Spleen (tissue), 11 donors: ENCODE measurements at regions not wholly inside any gene's neighbourhood (a gene's known extent, or its start where the extent isn't known, plus 50 kb on each side); places are given as distances from the start of the nearest gene placed in this dataset.

Experiments used
- DNase-seq: peaks from one replicate; pipeline ENCODE4 v3.0.0-alpha.2; 2020
- H3K27ac ChIP-seq, 8 donors: fragments of 200-600 bp; sonication (generic) in 7 of 8; 1 replicate in 4 of 8; 2 replicates in 4 of 8; pipeline versions ENCODE4 v1.5.0 to v1.8.0; 2016 to 2021; ENCODE audit warnings: inconsistent platforms in 4 of 8, mild to moderate bottlenecking in 4 of 8, moderate library complexity in 1 of 8
- H3K27me3 ChIP-seq, 7 donors: fragments of 200-600 bp; sonication (generic) in 6 of 7; replicated peaks in 1 of 7; 1 replicate in 4 of 7; 2 replicates in 3 of 7; pipeline versions ENCODE4 v1.5.0 to v1.8.0; 2016 to 2021; ENCODE audit warnings: inconsistent platforms in 3 of 7, mild to moderate bottlenecking in 1 of 7
- H3K36me3 ChIP-seq, 6 donors: fragments of 200-600 bp; sonication (generic) in 5 of 6; 1 replicate in 4 of 6; 2 replicates in 2 of 6; pipeline versions ENCODE4 v1.5.0 to v1.8.0; 2016 to 2021; ENCODE audit warnings: inconsistent platforms in 2 of 6
- H3K4me1 ChIP-seq, 6 donors: fragments of 200-600 bp; sonication (generic) in 5 of 6; 1 replicate in 3 of 6; 2 replicates in 3 of 6; pipeline versions ENCODE4 v1.5.0 to v1.8.0; 2016 to 2021; ENCODE audit warnings: inconsistent platforms in 3 of 6
- H3K4me3 ChIP-seq, 8 donors: fragments of 200-600 bp; sonication (generic) in 7 of 8; 1 replicate in 4 of 8; 2 replicates in 4 of 8; pipeline versions ENCODE4 v1.5.0 to v1.8.0; 2016 to 2021; ENCODE audit warnings: inconsistent platforms in 4 of 8, mild to moderate bottlenecking in 4 of 8, moderate library complexity in 2 of 8
- H3K9me3 ChIP-seq, 8 donors: fragments of 200-600 bp; sonication (generic) in 7 of 8; 1 replicate in 4 of 8; 2 replicates in 4 of 8; pipeline versions ENCODE4 v1.5.0 to v1.8.0; 2016 to 2021; ENCODE audit warnings: inconsistent platforms in 4 of 8
- CTCF ChIP-seq, 11 experiments: fragments of 200-600 bp in 7 of 11; fragments of 450-650 bp in 4 of 11; sonication (generic) in 4 of 11; IDR thresholded peaks in 8 of 11; conservative IDR thresholded peaks in 3 of 11; 1 replicate in 7 of 11; 2 replicates in 4 of 11; pipeline versions ENCODE4 v1.4.0 to v1.8.0; 2016 to 2021; ENCODE audit warnings: antibody characterized with exemption in 11 of 11, inconsistent platforms in 4 of 11, mild to moderate bottlenecking in 1 of 11
- POLR2A ChIP-seq, 3 donors: fragments of 450-650 bp; IDR thresholded peaks; one replicate each; pipeline ENCODE4 v1.5.1; 2017; ENCODE audit warnings: antibody characterized with exemption in 3 of 3, mild to moderate bottlenecking in 1 of 3
- POLR2AphosphoS5 ChIP-seq, 3 donors: sonication (generic); formaldehyde crosslinking; IDR thresholded peaks; one replicate each; pipeline ENCODE4 v1.5.1; 2017; ENCODE audit warnings: antibody characterized with exemption in 3 of 3
- WGBS, 5 donors: extraction: QIAGEN DNeasy Blood & Tissue Kit in 3 of 5; methylation state at CpG; one replicate each; pipeline versions ENCODE4 v1.1.5 to v1.1.7; 2013 to 2018; 5-methylcytosine and 5-hydroxymethylcytosine counted together
- intact Hi-C: fragments of 100-400 bp; cut with DNase I; formaldehyde crosslinking; loops from one replicate; pipeline ENCODE4 v1.15.0; 2023; ENCODE audit warnings: low total_unique reads
- donor health status: healthy with polysubstance abuse.
- donor health status: DM: no; HTN: no; CAD: no; lungs with moderate emphysema.
- donor health status: DM: no; HTN: no; CAD: no.
- donor health status: Bipolar disorder and iron deficiency.
- donor health status: healthy.
- donor health status: DM: no; HTN: no; CAD: no.
- donor health status: DM: yes; HTN: yes; CAD: no.

GRCh38 chr4:159564615-159565014 is 461.7 kb downstream of the RAPGEF2 start:
- 72 to 86% (median 76%) methylated on average over 5 of the region's 5 CpGs for WGBS, 5 donors
- Histone ChIP-seq H3K27me3 (no peaks in the 10 kb centered on the region), H3K27ac (no peak overlapping the region), H3K4me1 (no peaks in the 10 kb centered on the region), H3K4me3 (no peak overlapping the region), H3K36me3 (no peaks in the 10 kb centered on the region), H3K9me3 (peaks cover 0 to 43% (median 19%) of the 10 kb centered on the region in 8 donors)
- intact Hi-C loops, result no loop called here
- TF ChIP-seq POLR2AphosphoS5 (IDR thresholded peaks at IDR 0.05) (no peak), POLR2A (IDR thresholded peaks at IDR 0.05) (no peak), CTCF (IDR thresholded peaks at IDR 0.05 in 8 of 11, conservative IDR thresholded peaks at IDR 0.05 in 3 of 11) (no peak)
- DNase-seq, result no peak

- intact Hi-C loops, result no loop called here
- Histone ChIP-seq H3K4me1 (no peaks in the 10 kb centered on the region), H3K4me3 (no peak overlapping the region), H3K36me3 (no peaks in the 10 kb centered on the region), H3K9me3 (peaks cover 0 to 49% (median 39%) of the 10 kb centered on the region in 8 donors), H3K27me3 (no peaks in the 10 kb centered on the region), H3K27ac (no peak overlapping the region)
- DNase-seq, result no peak
- TF ChIP-seq CTCF (IDR thresholded peaks at IDR 0.05 in 8 of 11, conservative IDR thresholded peaks at IDR 0.05 in 3 of 11) (no peak), POLR2A (IDR thresholded peaks at IDR 0.05) (no peak), POLR2AphosphoS5 (IDR thresholded peaks at IDR 0.05) (no peak)
- WGBS, 5 donors, result 25 to 57% (median 30%) methylated on average over 1 of the region's 1 CpG
Measured at GRCh38 chr4:159566786-159567185, 463.9 kb downstream of the RAPGEF2 start.

GRCh38 chr4:159577241-159577640 is 474.4 kb downstream of the RAPGEF2 start:
- Histone ChIP-seq H3K4me1 (no peaks in the 10 kb centered on the region), H3K36me3 (no peaks in the 10 kb centered on the region), H3K4me3 (no peak overlapping the region), H3K27ac (no peak overlapping the region), H3K27me3 (no peaks in the 10 kb centered on the region), H3K9me3 (peaks cover 0 to 3% (median 0%) of the 10 kb centered on the region in 8 donors)
- 84 to 95% (median 87%) methylated on average over 2 of the region's 2 CpGs for WGBS, 5 donors
- TF ChIP-seq POLR2AphosphoS5 (IDR thresholded peaks at IDR 0.05) (no peak), CTCF (IDR thresholded peaks at IDR 0.05 in 8 of 11, conservative IDR thresholded peaks at IDR 0.05 in 3 of 11) (no peak)
- intact Hi-C loops, result no loop called here
- no peak for DNase-seq

GRCh38 chr4:159582685-159583084 is 479.8 kb downstream of the RAPGEF2 start:
- H3K4me3 ChIP-seq, result no peak overlapping the region
- no peaks in the 10 kb centered on the region for H3K36me3 ChIP-seq
- DNase-seq, result no peak
- intact Hi-C loops, result no loop called here
- peaks cover 0 to 27% (median 17%) of the 10 kb centered on the region in 8 donors for H3K9me3 ChIP-seq
- no peak overlapping the region for H3K27ac ChIP-seq
- TF ChIP-seq POLR2AphosphoS5 (IDR thresholded peaks at IDR 0.05) (no peak), CTCF (IDR thresholded peaks at IDR 0.05 in 8 of 11, conservative IDR thresholded peaks at IDR 0.05 in 3 of 11) (no peak), POLR2A (IDR thresholded peaks at IDR 0.05) (no peak)
- H3K27me3 ChIP-seq, result no peaks in the 10 kb centered on the region
- no peaks in the 10 kb centered on the region for H3K4me1 ChIP-seq
